H1 (cell line): ENCODE measurements at regions not wholly inside any gene's neighbourhood (a gene's known extent, or its start where the extent isn't known, plus 50 kb on each side); places are given as distances from the start of the nearest gene placed in this dataset.

Source experiments
- CTCF ChIA-PET: fragments of 300-600 bp; sonication (Branson Sonifier 250); formaldehyde crosslinking; loops from one replicate; lab custom pipeline; 2021; ENCODE audit not compliant: partially characterized antibody; lab: Charles Lee
- POLR2A ChIA-PET: fragments of 300-600 bp; sonication (Branson Sonifier 250); formaldehyde crosslinking; loops from one replicate; lab custom pipeline; 2021; ENCODE audit warnings: inconsistent platforms; ENCODE audit not compliant: partially characterized antibody; lab: Charles Lee
- DNase-seq, 2 experiments: peaks; one replicate each; pipeline versions ENCODE4 v3.0.0 to v3.0.0-alpha.2; 2010 to 2022; ENCODE audit warnings: low spot score in 2 of 2, low read depth in 1 of 2, mixed read lengths in 1 of 2
- FAIRE-seq: peaks from 2 replicates; lab custom pipeline; 2011; peaks lifted over from hg19 to GRCh38; lab: Jason Lieb, UNC
- H2AFZ ChIP-seq: 2 replicates; pipeline ENCODE4 v1.8.1; 2012; ENCODE audit warnings: low read length, inconsistent platforms
- H2AK5ac ChIP-seq: 2 replicates; pipeline ENCODE4 v1.6.1; 2013; ENCODE audit warnings: low read depth, low read length
- H2BK120ac ChIP-seq: replicated peaks from 2 replicates; pipeline ENCODE3; 2013; ENCODE audit warnings: low read depth, low read length, inconsistent platforms
- H2BK12ac ChIP-seq: 2 replicates; pipeline ENCODE4 v1.6.1; 2013; ENCODE audit warnings: low read depth, low read length
- H2BK15ac ChIP-seq: 2 replicates; pipeline ENCODE4 v1.6.1; 2013; ENCODE audit warnings: low read length
- H2BK20ac ChIP-seq: 2 replicates; pipeline ENCODE4 v1.6.1; 2013; ENCODE audit warnings: low read length
- H2BK5ac ChIP-seq: 2 replicates; pipeline ENCODE4 v1.6.1; 2013; ENCODE audit warnings: low read depth, low read length
- H3K14ac ChIP-seq: 2 replicates; pipeline ENCODE4 v1.6.1; 2013; ENCODE audit warnings: inconsistent platforms; ENCODE audit not compliant: insufficient read length
- H3K18ac ChIP-seq: 2 replicates; pipeline ENCODE4 v1.6.1; 2013; ENCODE audit warnings: low read length; ENCODE audit errors: extremely low read depth
- H3K23ac ChIP-seq: 2 replicates; pipeline ENCODE4 v1.6.1; 2013; ENCODE audit warnings: inconsistent platforms; ENCODE audit not compliant: insufficient read length
- H3K23me2 ChIP-seq: 2 replicates; pipeline ENCODE4 v1.6.1; 2013; ENCODE audit warnings: low read depth, low read length
- H3K27ac ChIP-seq: 2 replicates; pipeline ENCODE4 v1.6.1; 2011; ENCODE audit warnings: low read depth, low read length, inconsistent platforms
- H3K27me3 ChIP-seq, 4 experiments: replicated peaks in 1 of 4; 1 replicate in 1 of 4; 2 replicates in 3 of 4; pipeline versions ENCODE4 v1.6.1 to v1.8.1; 2011 to 2013; ENCODE audit warnings: low read length in 3 of 4, mild to moderate bottlenecking in 3 of 4, inconsistent platforms in 2 of 4, mixed read lengths in 2 of 4, moderate library complexity in 1 of 4; ENCODE audit not compliant: control insufficient read depth in 3 of 4, insufficient read depth in 3 of 4; ENCODE audit errors: extremely low read depth in 1 of 4
- H3K36me3 ChIP-seq, 4 experiments: 2 replicates each; pipeline versions ENCODE4 v1.6.1 to v1.8.1; 2011 to 2013; ENCODE audit warnings: mild to moderate bottlenecking in 4 of 4, low read length in 3 of 4, moderate library complexity in 2 of 4, control low read depth in 1 of 4, inconsistent platforms in 1 of 4; ENCODE audit not compliant: insufficient read depth in 4 of 4, control insufficient read depth in 2 of 4
- H3K4ac ChIP-seq: replicated peaks from 2 replicates; pipeline ENCODE3; 2013; ENCODE audit warnings: low read length, low read depth, mixed read lengths, inconsistent platforms; ENCODE audit not compliant: insufficient read length
- H3K4me1 ChIP-seq, 4 experiments: replicated peaks in 1 of 4; 1 replicate in 1 of 4; 2 replicates in 3 of 4; pipeline versions ENCODE4 v1.6.1 to v1.8.1; 2011 to 2013; ENCODE audit warnings: low read length in 3 of 4, inconsistent platforms in 2 of 4, mixed read lengths in 1 of 4; ENCODE audit not compliant: insufficient read depth in 4 of 4, control insufficient read depth in 3 of 4
- H3K4me2 ChIP-seq, 2 experiments: 2 replicates each; pipeline versions ENCODE4 v1.6.1 to v1.8.1; 2011 to 2013; ENCODE audit warnings: low read depth in 2 of 2, low read length in 2 of 2, control low read depth in 1 of 2, inconsistent platforms in 1 of 2, mild to moderate bottlenecking in 1 of 2; ENCODE audit not compliant: insufficient read depth in 1 of 2
- H3K4me3 ChIP-seq, 4 experiments: fragments of 200-600, 300-600 bp in 1 of 4; sonication (generic), shearing (Covaris generic), sonication (Bioruptor Twin) in 1 of 4; 2 replicates each; pipeline versions ENCODE4 v1.5.1 to v1.8.1; 2011 to 2016; ENCODE audit warnings: low read length in 4 of 4, low read depth in 3 of 4, control low read depth in 2 of 4, inconsistent platforms in 2 of 4, mild to moderate bottlenecking in 2 of 4, mixed read lengths in 1 of 4, moderate library complexity in 1 of 4; ENCODE audit not compliant: insufficient read depth in 2 of 4; ENCODE audit errors: extremely low read depth in 1 of 4
- H3K56ac ChIP-seq: replicated peaks from 2 replicates; pipeline ENCODE3; 2013; ENCODE audit warnings: low read depth, mild to moderate bottlenecking, mixed read lengths, low read length, inconsistent platforms; ENCODE audit not compliant: insufficient read length
- H3K79me1 ChIP-seq: 2 replicates; pipeline ENCODE4 v1.6.1; 2013; ENCODE audit warnings: low read depth, low read length, control low read depth
- H3K79me2 ChIP-seq, 2 experiments: 2 replicates each; pipeline versions ENCODE4 v1.6.1 to v1.8.1; 2012 to 2013; ENCODE audit warnings: low read length in 2 of 2, mild to moderate bottlenecking in 2 of 2, inconsistent platforms in 1 of 2; ENCODE audit not compliant: insufficient read depth in 2 of 2, control insufficient read depth in 1 of 2
- H3K9ac ChIP-seq, 4 experiments: replicated peaks in 1 of 4; 1 replicate in 1 of 4; 2 replicates in 3 of 4; pipeline versions ENCODE4 v1.6.1 to v1.8.1; 2011 to 2013; ENCODE audit warnings: low read depth in 3 of 4, low read length in 3 of 4, control low read depth in 2 of 4, mild to moderate bottlenecking in 2 of 4, moderate library complexity in 2 of 4, inconsistent platforms in 1 of 4; ENCODE audit errors: extremely low read depth in 1 of 4
- H3K9me3 ChIP-seq, 2 experiments: 2 replicates each; pipeline versions ENCODE4 v1.6.1 to v1.8.1; 2012 to 2013; ENCODE audit warnings: mild to moderate bottlenecking in 2 of 2, moderate library complexity in 2 of 2, control low read depth in 1 of 2, inconsistent platforms in 1 of 2, low read depth in 1 of 2, low read length in 1 of 2, mixed read lengths in 1 of 2; ENCODE audit not compliant: insufficient read depth in 2 of 2
- H4K20me1 ChIP-seq, 2 experiments: replicated peaks in 1 of 2; 2 replicates each; pipeline versions ENCODE3 to v1.8.1; 2011 to 2013; ENCODE audit warnings: inconsistent platforms in 2 of 2, low read length in 2 of 2, mild to moderate bottlenecking in 1 of 2; ENCODE audit not compliant: insufficient read depth in 2 of 2, control insufficient read depth in 1 of 2
- H4K5ac ChIP-seq: 2 replicates; pipeline ENCODE4 v1.6.1; 2013; ENCODE audit warnings: low read length, low read depth, mixed read lengths, inconsistent platforms; ENCODE audit not compliant: insufficient read length
- H4K8ac ChIP-seq: 2 replicates; pipeline ENCODE4 v1.8.0; 2013; ENCODE audit warnings: mild to moderate bottlenecking, moderate library complexity, low read length, inconsistent platforms; ENCODE audit not compliant: insufficient read depth; ENCODE audit errors: extremely low read depth
- H4K91ac ChIP-seq: replicated peaks from 2 replicates; pipeline ENCODE3; 2013; ENCODE audit warnings: low read length, mixed read lengths, inconsistent platforms; ENCODE audit not compliant: insufficient read length
- WGBS, 2 experiments: shearing (Covaris generic) in 1 of 2; methylation state at CpG; one replicate each; pipeline versions ENCODE4 v1.1.6 to v1.1.7; 2013 to 2015; ENCODE audit warnings: low lambda C conversion rate in 2 of 2, mixed read lengths in 2 of 2, inconsistent platforms in 1 of 2, low coverage in 1 of 2, missing lambda C conversion rate in 1 of 2; ENCODE audit not compliant: insufficient replicate concordance in 2 of 2, insufficient coverage in 1 of 2, insufficient read length in 1 of 2; ENCODE audit errors: extremely low coverage in 1 of 2, missing lambda C conversion rate in 1 of 2; 5-methylcytosine and 5-hydroxymethylcytosine counted together
- TF ChIP-seq, protein P1 (sequence below): IDR thresholded peaks from 2 replicates; pipeline ENCODE4 v1.6.1; 2011; ENCODE audit warnings: low read depth, mild to moderate bottlenecking, low read length; ENCODE audit not compliant: insufficient read depth

DNA sequence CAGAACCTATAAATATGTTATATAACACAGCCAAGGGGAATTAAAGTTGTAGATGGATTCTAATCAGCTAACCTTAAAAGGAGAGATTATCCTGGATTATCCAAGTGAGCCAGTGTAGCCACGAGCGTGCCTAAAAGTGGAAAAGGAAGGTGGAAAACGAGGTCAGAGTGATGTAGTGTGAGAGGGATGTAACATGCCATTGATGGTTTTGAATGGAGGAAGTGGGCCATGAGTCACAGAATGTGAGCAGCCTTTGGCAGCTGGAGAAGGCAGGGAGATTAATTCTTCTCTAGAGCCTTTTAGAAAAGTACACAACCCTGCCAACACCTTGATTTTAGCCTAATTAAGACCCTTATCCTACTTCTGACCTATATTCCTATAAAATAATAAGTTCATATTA lies 149.1 kb downstream of the SLC39A8 start:
- Histone ChIP-seq H3K9ac (no peak overlapping the region), H3K4me1 (no peaks in the 10 kb centered on the region), H4K20me1 (no peaks in the 10 kb centered on the region), H2AFZ (no peak overlapping the region), H3K27me3 (no peaks in the 10 kb centered on the region), H3K79me1 (no peaks in the 10 kb centered on the region), H2BK120ac (no peak overlapping the region), H3K9me3 (no peaks in the 10 kb centered on the region), H2BK15ac (no peak overlapping the region), H2BK12ac (no peak overlapping the region), H3K79me2 (no peaks in the 10 kb centered on the region), H3K4me2 (no peak overlapping the region), H3K4me3 (no peak overlapping the region), H3K4ac (no peak overlapping the region), H3K23me2 (no peaks in the 10 kb centered on the region; the same call in 1 of the 2 replicates), H3K14ac (no peak overlapping the region), H3K23ac (no peak overlapping the region), H3K36me3 (no peaks in the 10 kb centered on the region), H3K56ac (no peak overlapping the region), H3K18ac (no peak overlapping the region), H2AK5ac (no peak overlapping the region), H3K27ac (no peak overlapping the region), H4K91ac (no peak overlapping the region), H2BK20ac (no peak overlapping the region), H4K5ac (no peak overlapping the region), H4K8ac (no peak overlapping the region), H2BK5ac (no peak overlapping the region)
- ChIA-PET CTCF (interaction anchor here (0.5 kb wide), 1 partner anchor 16 kb away, joined by 3 read pairs; no protein-coding TSS in a partner anchor), POLR2A (no interaction called here)
- no peak for DNase-seq
- FAIRE-seq, result no peak
- 83% methylated on average over 3 of the region's 3 CpGs; no CpG with 5 or more reads in 1 of the 2 experiments for WGBS, 2 experiments
- TF ChIP-seq, protein P1, sequence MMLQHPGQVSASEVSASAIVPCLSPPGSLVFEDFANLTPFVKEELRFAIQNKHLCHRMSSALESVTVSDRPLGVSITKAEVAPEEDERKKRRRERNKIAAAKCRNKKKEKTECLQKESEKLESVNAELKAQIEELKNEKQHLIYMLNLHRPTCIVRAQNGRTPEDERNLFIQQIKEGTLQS, result no peak
